Neural crest cell (in vitro differentiated cells): ENCODE measurements at regions not wholly inside any gene's neighbourhood (a gene's known extent, or its start where the extent isn't known, plus 50 kb on each side); places are given as distances from the start of the nearest gene placed in this dataset.

Experiments used
- DNase-seq: peaks from one replicate; pipeline ENCODE4 v3.0.0; 2021; ENCODE audit warnings: low read depth, mixed read lengths, low spot score
- H3K27ac Mint-ChIP-seq: one replicate; pipeline ENCODE4 v1.8.0; 2021; ENCODE audit warnings: mild to moderate bottlenecking, mixed read lengths; ENCODE audit not compliant: unreplicated experiment
- H3K27me3 Mint-ChIP-seq: 2 replicates; pipeline ENCODE4 v1.8.0; 2021; ENCODE audit warnings: low read depth, mild to moderate bottlenecking, mixed read lengths
- H3K36me3 Mint-ChIP-seq: 2 replicates; pipeline ENCODE4 v1.8.0; 2021; ENCODE audit warnings: low read depth, mild to moderate bottlenecking, mixed read lengths
- H3K4me1 Mint-ChIP-seq: 2 replicates; pipeline ENCODE4 v1.8.0; 2021; ENCODE audit warnings: mixed read lengths
- H3K4me3 Mint-ChIP-seq: one replicate; pipeline ENCODE4 v1.8.0; 2021; ENCODE audit warnings: mild to moderate bottlenecking, mixed read lengths
- H3K9me3 Mint-ChIP-seq: 2 replicates; pipeline ENCODE4 v1.8.0; 2021; ENCODE audit warnings: mixed read lengths
- TF ChIP-seq, protein P1 (sequence below): fragments of 200-600 bp; sonication (generic); conservative IDR thresholded peaks from 2 replicates; pipeline ENCODE4 v1.5.0; 2021; ENCODE audit warnings: antibody characterized with exemption, mild to moderate bottlenecking

DNA sequence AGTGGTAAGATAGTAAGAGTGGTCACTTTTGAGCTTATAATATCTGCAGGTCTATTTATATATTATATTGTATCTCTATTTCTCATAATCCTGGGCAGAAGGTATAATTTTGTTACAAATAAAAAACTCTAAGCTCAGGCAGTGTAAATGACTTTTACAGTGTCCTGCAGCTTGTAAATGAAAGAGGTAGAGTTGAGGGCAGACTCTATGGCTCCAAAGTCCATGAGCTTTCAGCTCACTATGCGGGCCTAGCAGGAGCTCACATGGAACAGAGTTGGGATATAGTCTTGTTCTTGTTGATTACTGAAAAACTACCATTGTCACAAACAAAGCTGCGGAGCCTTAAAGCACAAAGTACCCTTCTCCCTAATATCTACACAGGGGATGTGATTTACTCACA lies 361.4 kb downstream of the LNPK start:
- H3K4me1 Mint-ChIP-seq: no peaks in the 10 kb centered on the region

DNA sequence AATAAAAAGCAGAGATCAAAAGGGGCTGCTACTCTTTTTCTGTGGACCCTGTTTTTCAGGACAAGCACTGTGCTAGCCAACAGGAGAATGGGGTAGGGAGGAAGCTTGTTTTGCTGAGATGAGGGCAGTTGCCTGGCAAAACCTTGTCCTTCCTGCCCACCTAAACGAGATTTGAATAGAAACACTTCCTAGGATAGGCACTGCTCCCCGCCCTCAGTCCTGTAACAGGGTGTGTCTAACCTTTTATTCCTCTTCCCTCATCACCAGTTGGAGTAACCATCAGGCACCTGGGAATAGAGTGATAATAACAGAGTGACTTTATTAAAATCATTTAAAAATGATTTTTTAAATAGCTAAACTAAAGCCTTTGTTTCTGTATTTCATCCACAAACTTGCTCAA lies 368.8 kb downstream of the LNPK start:
- TF ChIP-seq, protein P1, sequence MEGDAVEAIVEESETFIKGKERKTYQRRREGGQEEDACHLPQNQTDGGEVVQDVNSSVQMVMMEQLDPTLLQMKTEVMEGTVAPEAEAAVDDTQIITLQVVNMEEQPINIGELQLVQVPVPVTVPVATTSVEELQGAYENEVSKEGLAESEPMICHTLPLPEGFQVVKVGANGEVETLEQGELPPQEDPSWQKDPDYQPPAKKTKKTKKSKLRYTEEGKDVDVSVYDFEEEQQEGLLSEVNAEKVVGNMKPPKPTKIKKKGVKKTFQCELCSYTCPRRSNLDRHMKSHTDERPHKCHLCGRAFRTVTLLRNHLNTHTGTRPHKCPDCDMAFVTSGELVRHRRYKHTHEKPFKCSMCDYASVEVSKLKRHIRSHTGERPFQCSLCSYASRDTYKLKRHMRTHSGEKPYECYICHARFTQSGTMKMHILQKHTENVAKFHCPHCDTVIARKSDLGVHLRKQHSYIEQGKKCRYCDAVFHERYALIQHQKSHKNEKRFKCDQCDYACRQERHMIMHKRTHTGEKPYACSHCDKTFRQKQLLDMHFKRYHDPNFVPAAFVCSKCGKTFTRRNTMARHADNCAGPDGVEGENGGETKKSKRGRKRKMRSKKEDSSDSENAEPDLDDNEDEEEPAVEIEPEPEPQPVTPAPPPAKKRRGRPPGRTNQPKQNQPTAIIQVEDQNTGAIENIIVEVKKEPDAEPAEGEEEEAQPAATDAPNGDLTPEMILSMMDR: no peak
- Mint-ChIP-seq H3K27me3 (no peaks in the 10 kb centered on the region), H3K9me3 (no peaks in the 10 kb centered on the region), H3K36me3 (no peaks in the 10 kb centered on the region), H3K4me3 (no peak overlapping the region), H3K27ac (no peak overlapping the region), H3K4me1 (no peaks in the 10 kb centered on the region)
- DNase-seq: no peak

More for the DNA sequence above, 361.4 kb downstream of the LNPK start:
- Mint-ChIP-seq H3K4me3 (no peak overlapping the region), H3K27me3 (no peaks in the 10 kb centered on the region), H3K36me3 (peaks cover 2% of the 10 kb centered on the region), H3K9me3 (no peaks in the 10 kb centered on the region), H3K27ac (no peak overlapping the region)
- TF ChIP-seq, protein P1: no peak
- no peak for DNase-seq

GRCh38 chr2:175631245-175631623 lies 370.8 kb downstream of the LNPK start:
- no peaks in the 10 kb centered on the region for H3K36me3 Mint-ChIP-seq
- no peaks in the 10 kb centered on the region for H3K9me3 Mint-ChIP-seq
- no peak overlapping the region for H3K4me3 Mint-ChIP-seq
- no peak for DNase-seq
- H3K27me3 Mint-ChIP-seq: no peaks in the 10 kb centered on the region
- H3K27ac Mint-ChIP-seq: no peak overlapping the region
- H3K4me1 Mint-ChIP-seq: no peaks in the 10 kb centered on the region
- TF ChIP-seq, protein P1: no peak

DNA sequence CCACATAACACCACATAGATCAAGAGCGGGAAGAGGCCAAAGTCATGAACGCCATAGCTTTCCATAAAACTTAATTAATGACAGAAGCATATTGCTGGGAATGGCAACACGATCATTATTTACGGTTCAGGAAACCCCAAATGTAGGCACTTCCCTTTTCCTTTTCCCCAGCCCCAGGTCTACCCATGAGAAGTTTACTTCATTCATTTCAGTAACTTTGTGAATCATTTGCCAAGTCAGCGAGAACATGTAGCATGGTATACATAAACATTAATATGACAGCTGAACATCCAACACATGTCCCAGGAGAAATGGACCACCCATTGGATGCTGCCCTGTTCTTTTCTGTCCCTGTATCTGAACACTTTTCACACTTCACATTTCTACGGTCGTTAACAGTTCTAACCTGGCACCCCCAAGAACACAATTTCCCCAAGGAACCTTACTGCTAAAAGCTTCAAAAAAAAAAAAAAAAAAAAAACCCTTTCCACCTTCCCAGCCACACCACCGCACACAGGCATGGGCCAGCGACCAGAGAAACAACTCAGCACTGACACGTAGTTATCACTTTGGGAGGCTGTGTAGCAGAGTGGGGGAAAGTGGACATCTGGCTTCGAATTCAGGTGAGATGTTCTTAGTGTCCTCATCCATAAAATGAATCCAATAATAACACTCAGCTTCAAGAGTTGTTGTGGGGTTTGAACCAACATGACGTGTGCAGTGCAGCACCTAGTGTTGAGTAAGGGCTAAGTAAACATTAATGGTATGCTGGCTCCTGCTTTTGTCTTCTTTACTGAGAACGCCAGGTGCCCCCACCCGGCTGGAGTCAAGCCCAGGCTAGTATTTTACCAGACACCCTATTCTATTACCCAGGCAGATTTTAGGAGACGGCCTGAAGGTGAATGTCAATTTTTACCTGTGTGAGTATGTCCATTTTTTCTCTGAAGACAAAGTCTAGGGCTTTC lies 371.5 kb downstream of the LNPK start:
- no peaks in the 10 kb centered on the region for H3K36me3 Mint-ChIP-seq
- TF ChIP-seq, protein P1: no peak
- no peak for DNase-seq
- no peaks in the 10 kb centered on the region for H3K9me3 Mint-ChIP-seq
- no peaks in the 10 kb centered on the region for H3K27me3 Mint-ChIP-seq
- no peak overlapping the region for H3K4me3 Mint-ChIP-seq
- H3K4me1 Mint-ChIP-seq: no peaks in the 10 kb centered on the region
- H3K27ac Mint-ChIP-seq: no peak overlapping the region

DNA sequence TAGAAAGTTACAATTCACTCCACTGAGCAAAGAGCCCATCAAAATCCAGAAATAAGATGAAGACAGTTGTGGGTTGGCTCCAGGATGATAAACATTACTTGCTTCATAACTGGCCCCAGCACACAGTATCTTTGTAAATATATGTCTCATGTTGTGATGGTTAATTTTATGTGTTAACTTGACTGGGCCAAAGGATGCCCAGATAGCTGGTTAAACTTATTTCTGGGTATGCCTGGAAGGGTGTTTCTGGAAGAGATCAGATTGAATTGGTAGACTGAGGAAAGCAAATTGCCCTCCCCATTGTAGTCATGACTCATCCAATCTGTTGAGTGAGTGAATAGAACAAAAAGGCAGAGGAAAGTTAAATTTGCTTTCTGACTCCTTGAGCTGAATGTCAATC lies 373.8 kb downstream of the LNPK start:
- Mint-ChIP-seq H3K9me3 (peaks cover 2% of the 10 kb centered on the region), H3K4me1 (peaks cover 7% of the 10 kb centered on the region), H3K27ac (no peak overlapping the region), H3K4me3 (no peak overlapping the region), H3K27me3 (no peaks in the 10 kb centered on the region), H3K36me3 (peaks cover 3% of the 10 kb centered on the region)
- DNase-seq: no peak
- TF ChIP-seq, protein P1: no peak
